HG03439 (cell line): ENCODE measurements at regions not wholly inside any gene's neighbourhood (a gene's known extent, or its start where the extent isn't known, plus 50 kb on each side); places are given as distances from the start of the nearest gene placed in this dataset.
"Not testable (repeated sequence)": the region's sequence is repeated elsewhere in the genome, so short reads cannot be mapped to it uniquely, and the experiment has no call there.

Source experiments
- ATAC-seq: cut with Tn5 transposase; IDR thresholded peaks from one replicate; pipeline ENCODE4 v1.9.1; 2021; ENCODE audit warnings: mild to moderate bottlenecking, moderate library complexity; ENCODE audit not compliant: unreplicated experiment

- peak; percentile 73 for ATAC-seq
Observed at GRCh38 chr3:182644790-182645433, 148.4 kb upstream of the ATP11B start.

- ATAC-seq, result no peak
Observed at GRCh38 chr3:182650568-182651128, 142.7 kb upstream of the ATP11B start.

GRCh38 chr3:182651461-182651860 lies 141.8 kb upstream of the ATP11B start:
- ATAC-seq, result no peak

GRCh38 chr3:182653065-182653464 lies 140.2 kb upstream of the ATP11B start:
- ATAC-seq, result not testable (repeated sequence)

- ATAC-seq, result no peak
Observed at GRCh38 chr3:182668541-182668940, 124.8 kb upstream of the ATP11B start.

GRCh38 chr3:182668974-182669373 lies 124.3 kb upstream of the ATP11B start:
- no peak for ATAC-seq

GRCh38 chr3:182671541-182671940 lies 121.8 kb upstream of the ATP11B start:
- no peak for ATAC-seq

GRCh38 chr3:182671942-182672341 lies 121.4 kb upstream of the ATP11B start:
- ATAC-seq, result no peak

GRCh38 chr3:182673336-182673735 lies 120.0 kb upstream of the ATP11B start:
- ATAC-seq, result no peak

GRCh38 chr3:182682263-182683241 lies 110.8 kb upstream of the ATP11B start:
- ATAC-seq, result peak; percentile 89

GRCh38 chr3:182683453-182683852 lies 109.9 kb upstream of the ATP11B start:
- peak; percentile 58 for ATAC-seq

- ATAC-seq, result peak; percentile 6
Observed at GRCh38 chr3:182683858-182684257, 109.4 kb upstream of the ATP11B start.

- ATAC-seq, result no peak
Observed at GRCh38 chr3:182686033-182686886, 107.0 kb upstream of the ATP11B start.

GRCh38 chr3:182690172-182690571 lies 103.1 kb upstream of the ATP11B start:
- no peak for ATAC-seq

GRCh38 chr3:182692021-182692420 lies 101.3 kb upstream of the ATP11B start:
- no peak for ATAC-seq

- ATAC-seq, result no peak
Observed at GRCh38 chr3:182692695-182693094, 100.6 kb upstream of the ATP11B start.

GRCh38 chr3:182693723-182694122 lies 99.6 kb upstream of the ATP11B start:
- no peak for ATAC-seq

GRCh38 chr3:182696916-182697315 lies 96.4 kb upstream of the ATP11B start:
- no peak for ATAC-seq

- ATAC-seq, result no peak
Observed at GRCh38 chr3:182697345-182697919, 95.9 kb upstream of the ATP11B start.

- ATAC-seq, result no peak
Observed at GRCh38 chr3:182698078-182698477, 95.2 kb upstream of the ATP11B start.
